ENCODE measurements at regions not wholly inside any gene's neighbourhood (a gene's known extent, or its start where the extent isn't known, plus 50 kb on each side); places are given as distances from the start of the nearest gene placed in this dataset.

DNA sequence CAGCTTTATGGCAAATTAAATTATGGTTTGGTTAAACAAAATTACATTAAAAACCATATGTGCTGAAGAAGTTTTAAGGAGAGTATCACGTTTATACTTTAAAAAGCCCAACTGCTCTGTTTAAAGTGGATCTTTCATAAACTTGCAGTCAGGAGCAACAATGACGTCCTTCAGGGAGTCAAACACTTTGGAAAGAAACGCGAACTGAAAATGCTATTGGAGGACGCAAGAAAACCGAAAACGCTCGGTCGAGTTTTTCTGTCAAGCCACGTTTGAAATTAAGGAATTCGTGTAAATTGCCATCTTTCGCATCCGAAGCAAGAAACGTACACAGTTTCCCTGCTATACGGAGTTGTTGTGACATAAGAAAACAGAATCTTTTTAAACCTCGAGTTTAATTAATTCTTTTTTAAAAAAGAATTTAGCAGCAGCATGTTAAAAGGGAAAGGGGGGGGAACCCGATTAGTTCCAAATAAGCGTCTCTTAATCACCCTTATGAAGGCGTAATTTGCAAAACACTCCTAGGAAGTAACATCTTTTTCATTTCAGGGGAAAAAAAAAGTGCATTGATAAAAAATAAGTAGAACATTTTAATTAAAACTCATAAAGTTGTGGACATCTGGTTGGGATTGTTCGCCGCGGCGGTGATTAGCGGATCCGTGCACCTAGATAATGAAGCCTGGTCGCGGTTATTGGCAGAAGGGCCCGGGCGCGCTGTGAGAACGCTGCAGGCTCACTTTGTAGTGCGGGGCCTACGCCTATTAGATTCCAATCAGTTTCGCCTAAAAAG, 295.4 kb downstream of the TFAP2C start:
- DNase-seq = no peak
- Mint-ChIP-seq H3K27me3 (peaks cover 77% of the 10 kb centered on the region), H3K4me3 (no peak overlapping the region), H3K4me1 (ENCODE audit: low read depth) (peaks cover 13% of the 10 kb centered on the region), H3K27ac (no peak overlapping the region), H3K9me3 (no peaks in the 10 kb centered on the region), H3K36me3 (ENCODE audit: low read depth) (no peaks in the 10 kb centered on the region)
- Histone ChIP-seq H3K4me3 (ENCODE audit: low read length) (no peak overlapping the region), H3K9me3 (ENCODE audit: control insufficient read depth in 1 of 2, insufficient read depth in 1 of 2, low read length in 2 of 2) (peaks cover 3 to 12% of the 10 kb centered on the region in 2 experiments), H3K4me1 (ENCODE audit: insufficient read depth, low read length) (peaks cover 3% of the 10 kb centered on the region), H3K36me3 (ENCODE audit: insufficient read depth, low read length) (no peaks in the 10 kb centered on the region), H3K27ac (ENCODE audit: low read depth in 1 of 2, low read length in 2 of 2) (no peak overlapping the region), H3K27me3 (ENCODE audit: control insufficient read depth in 1 of 2, insufficient read depth in 2 of 2, low read length in 2 of 2) (peaks cover 32 to 64% of the 10 kb centered on the region in 2 experiments)
- intact Hi-C loops (cut with DNase I, micrococcal nuclease) = no loop called here
- ChIA-PET CTCF (no interaction called here), POLR2A (no interaction called here)
- TF ChIP-seq, protein P1, sequence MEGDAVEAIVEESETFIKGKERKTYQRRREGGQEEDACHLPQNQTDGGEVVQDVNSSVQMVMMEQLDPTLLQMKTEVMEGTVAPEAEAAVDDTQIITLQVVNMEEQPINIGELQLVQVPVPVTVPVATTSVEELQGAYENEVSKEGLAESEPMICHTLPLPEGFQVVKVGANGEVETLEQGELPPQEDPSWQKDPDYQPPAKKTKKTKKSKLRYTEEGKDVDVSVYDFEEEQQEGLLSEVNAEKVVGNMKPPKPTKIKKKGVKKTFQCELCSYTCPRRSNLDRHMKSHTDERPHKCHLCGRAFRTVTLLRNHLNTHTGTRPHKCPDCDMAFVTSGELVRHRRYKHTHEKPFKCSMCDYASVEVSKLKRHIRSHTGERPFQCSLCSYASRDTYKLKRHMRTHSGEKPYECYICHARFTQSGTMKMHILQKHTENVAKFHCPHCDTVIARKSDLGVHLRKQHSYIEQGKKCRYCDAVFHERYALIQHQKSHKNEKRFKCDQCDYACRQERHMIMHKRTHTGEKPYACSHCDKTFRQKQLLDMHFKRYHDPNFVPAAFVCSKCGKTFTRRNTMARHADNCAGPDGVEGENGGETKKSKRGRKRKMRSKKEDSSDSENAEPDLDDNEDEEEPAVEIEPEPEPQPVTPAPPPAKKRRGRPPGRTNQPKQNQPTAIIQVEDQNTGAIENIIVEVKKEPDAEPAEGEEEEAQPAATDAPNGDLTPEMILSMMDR (IDR thresholded peaks at IDR 0.05) = no peak
- ATAC-seq (ENCODE audit: poor library complexity) = no peak

DNA sequence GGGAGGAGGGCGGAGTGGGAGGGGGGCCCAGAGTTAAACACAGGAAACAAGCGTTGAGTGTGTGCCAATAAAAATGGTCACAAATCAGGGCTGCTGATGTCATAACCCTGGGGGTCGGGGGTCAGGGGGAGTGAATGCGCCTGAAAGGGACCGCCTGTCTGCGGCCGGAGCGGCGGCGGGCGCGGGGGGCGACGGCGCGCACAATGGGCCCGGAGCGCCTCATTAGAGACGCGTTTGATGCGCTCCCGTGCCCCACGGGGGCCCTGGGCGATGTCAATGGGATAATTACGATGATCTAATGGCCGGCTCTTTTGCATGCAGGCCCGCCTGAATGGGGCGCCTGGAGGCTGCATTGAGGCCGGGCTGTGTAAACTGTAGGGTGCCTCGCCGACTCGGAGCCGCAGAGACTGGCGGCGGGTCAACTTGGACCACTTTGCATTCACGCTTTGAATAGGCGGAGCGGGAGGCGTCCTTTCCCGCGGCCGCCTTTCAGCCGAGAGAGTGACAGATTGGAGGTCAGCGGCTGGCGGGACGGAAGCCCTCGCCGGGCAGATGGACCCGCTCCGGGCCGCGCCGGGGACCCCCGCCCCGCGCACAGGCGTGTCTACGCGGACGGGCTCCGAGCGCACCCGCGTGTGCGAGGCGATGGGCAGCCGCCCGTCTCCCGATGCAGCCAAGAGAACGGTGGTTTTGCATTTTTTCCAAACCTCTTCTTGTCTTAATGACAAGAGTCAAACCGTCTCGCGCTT, 296.1 kb downstream of the TFAP2C start:
- TF ChIP-seq, protein P1 (IDR thresholded peaks at IDR 0.05) = no peak
- intact Hi-C loops (cut with DNase I, micrococcal nuclease) = no loop called here
- Mint-ChIP-seq H3K27me3 (peaks cover 82% of the 10 kb centered on the region), H3K4me3 (no peak overlapping the region), H3K27ac (no peak overlapping the region), H3K4me1 (ENCODE audit: low read depth) (peaks cover 13% of the 10 kb centered on the region), H3K36me3 (ENCODE audit: low read depth) (no peaks in the 10 kb centered on the region), H3K9me3 (no peaks in the 10 kb centered on the region)
- CTCF ChIA-PET = no interaction called here
- ATAC-seq (ENCODE audit: poor library complexity) (no peak), DNase-seq (no peak)
- Histone ChIP-seq H3K36me3 (ENCODE audit: insufficient read depth, low read length) (no peaks in the 10 kb centered on the region), H3K27me3 (ENCODE audit: control insufficient read depth in 1 of 2, insufficient read depth in 2 of 2, low read length in 2 of 2) (peaks cover 32 to 68% of the 10 kb centered on the region in 2 experiments), H3K9me3 (ENCODE audit: control insufficient read depth in 1 of 2, insufficient read depth in 1 of 2, low read length in 2 of 2) (peaks cover 3 to 12% of the 10 kb centered on the region in 2 experiments), H3K27ac (ENCODE audit: low read depth in 1 of 2, low read length in 2 of 2) (no peak overlapping the region), H3K4me1 (ENCODE audit: insufficient read depth, low read length) (peaks cover 3% of the 10 kb centered on the region), H3K4me3 (ENCODE audit: low read length) (no peak overlapping the region)
- POLR2A ChIA-PET = no interaction called here

DNA sequence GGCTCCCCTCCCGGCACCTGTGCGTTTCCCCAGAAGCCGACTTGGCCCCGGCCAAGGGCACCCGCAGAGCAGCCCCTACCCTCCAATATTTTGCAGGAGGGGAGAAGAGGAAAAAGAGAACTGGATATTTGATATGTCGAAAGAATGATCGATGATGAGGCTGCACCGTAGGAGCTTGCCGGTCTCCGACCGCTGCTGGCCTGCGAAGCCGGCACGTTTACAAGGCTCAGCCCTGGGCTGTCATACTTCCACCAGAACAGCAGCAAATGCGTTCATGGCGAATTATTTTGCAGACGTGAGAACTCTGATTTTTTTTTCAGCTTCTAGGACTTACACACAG, 296.7 kb downstream of the TFAP2C start:
- Histone ChIP-seq H3K36me3 (ENCODE audit: insufficient read depth, low read length) (no peaks in the 10 kb centered on the region), H3K4me3 (ENCODE audit: low read length) (no peak overlapping the region), H3K27ac (ENCODE audit: low read depth in 1 of 2, low read length in 2 of 2) (no peak overlapping the region), H3K27me3 (ENCODE audit: control insufficient read depth in 1 of 2, insufficient read depth in 2 of 2, low read length in 2 of 2) (peaks cover 32 to 66% of the 10 kb centered on the region in 2 experiments), H3K4me1 (ENCODE audit: insufficient read depth, low read length) (peaks cover 3% of the 10 kb centered on the region), H3K9me3 (ENCODE audit: control insufficient read depth in 1 of 2, insufficient read depth in 1 of 2, low read length in 2 of 2) (peaks cover 3 to 12% of the 10 kb centered on the region in 2 experiments)
- Mint-ChIP-seq H3K4me3 (no peak overlapping the region), H3K4me1 (ENCODE audit: low read depth) (peaks cover 13% of the 10 kb centered on the region), H3K27ac (no peak overlapping the region), H3K9me3 (no peaks in the 10 kb centered on the region), H3K27me3 (peaks cover 88% of the 10 kb centered on the region), H3K36me3 (ENCODE audit: low read depth) (no peaks in the 10 kb centered on the region)
- DNase-seq = no peak
- intact Hi-C loops (cut with DNase I, micrococcal nuclease) = no loop called here
- ChIA-PET CTCF (no interaction called here), POLR2A (no interaction called here)
- TF ChIP-seq, protein P1 (IDR thresholded peaks at IDR 0.05) = no peak
- no peak for ATAC-seq (ENCODE audit: poor library complexity)

Measured in CD4-positive, alpha-beta T cell (primary cell).